ENCODE measurements at regions not wholly inside any gene's neighbourhood (a gene's known extent, or its start where the extent isn't known, plus 50 kb on each side); places are given as distances from the start of the nearest gene placed in this dataset.

- intact Hi-C loops (cut with DNase I) = no loop called here
- no peaks in the 10 kb centered on the region for H3K27me3 ChIP-seq (replicated peaks; ENCODE audit: insufficient read depth)
- no peak for DNase-seq (ENCODE audit: low spot score)
- H3K4me3 ChIP-seq = no peak overlapping the region
- H3K27ac ChIP-seq = no peak overlapping the region
- H3K4me1 ChIP-seq (replicated peaks) = no peaks in the 10 kb centered on the region
- WGBS = 65% methylated on average over 4 of the region's 4 CpGs
- no peaks in the 10 kb centered on the region for H3K9me3 ChIP-seq
- no peaks in the 10 kb centered on the region for H3K36me3 ChIP-seq
- TF ChIP-seq POLR2A (IDR thresholded peaks at IDR 0.05) (no peak), POLR2AphosphoS5 (IDR thresholded peaks at IDR 0.05) (no peak)
- TF ChIP-seq, protein P1, sequence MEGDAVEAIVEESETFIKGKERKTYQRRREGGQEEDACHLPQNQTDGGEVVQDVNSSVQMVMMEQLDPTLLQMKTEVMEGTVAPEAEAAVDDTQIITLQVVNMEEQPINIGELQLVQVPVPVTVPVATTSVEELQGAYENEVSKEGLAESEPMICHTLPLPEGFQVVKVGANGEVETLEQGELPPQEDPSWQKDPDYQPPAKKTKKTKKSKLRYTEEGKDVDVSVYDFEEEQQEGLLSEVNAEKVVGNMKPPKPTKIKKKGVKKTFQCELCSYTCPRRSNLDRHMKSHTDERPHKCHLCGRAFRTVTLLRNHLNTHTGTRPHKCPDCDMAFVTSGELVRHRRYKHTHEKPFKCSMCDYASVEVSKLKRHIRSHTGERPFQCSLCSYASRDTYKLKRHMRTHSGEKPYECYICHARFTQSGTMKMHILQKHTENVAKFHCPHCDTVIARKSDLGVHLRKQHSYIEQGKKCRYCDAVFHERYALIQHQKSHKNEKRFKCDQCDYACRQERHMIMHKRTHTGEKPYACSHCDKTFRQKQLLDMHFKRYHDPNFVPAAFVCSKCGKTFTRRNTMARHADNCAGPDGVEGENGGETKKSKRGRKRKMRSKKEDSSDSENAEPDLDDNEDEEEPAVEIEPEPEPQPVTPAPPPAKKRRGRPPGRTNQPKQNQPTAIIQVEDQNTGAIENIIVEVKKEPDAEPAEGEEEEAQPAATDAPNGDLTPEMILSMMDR (IDR thresholded peaks at IDR 0.05) = no peak
Measured at GRCh38 chr13:67946131-67946530, 716.0 kb upstream of the PCDH9 start.

- 89% methylated on average over 4 of the region's 4 CpGs for WGBS
- no peaks in the 10 kb centered on the region for H3K36me3 ChIP-seq
- no peak for DNase-seq (ENCODE audit: low spot score)
- H3K9me3 ChIP-seq = no peaks in the 10 kb centered on the region
- TF ChIP-seq POLR2AphosphoS5 (IDR thresholded peaks at IDR 0.05) = no peak
- no peak for TF ChIP-seq POLR2A (IDR thresholded peaks at IDR 0.05)
- TF ChIP-seq, protein P1 (IDR thresholded peaks at IDR 0.05) = no peak
- no peaks in the 10 kb centered on the region for H3K4me1 ChIP-seq (replicated peaks)
- H3K27ac ChIP-seq = no peak overlapping the region
- H3K4me3 ChIP-seq = no peak overlapping the region
- no peaks in the 10 kb centered on the region for H3K27me3 ChIP-seq (replicated peaks; ENCODE audit: insufficient read depth)
- intact Hi-C loops (cut with DNase I) = no loop called here
Measured at GRCh38 chr13:67943116-67943515, 713.0 kb upstream of the PCDH9 start.

GRCh38 chr13:67935626-67936025 is 705.5 kb upstream of the PCDH9 start:
- no peak for DNase-seq (ENCODE audit: low spot score)
- Histone ChIP-seq H3K27me3 (replicated peaks; ENCODE audit: insufficient read depth) (no peaks in the 10 kb centered on the region), H3K27ac (no peak overlapping the region), H3K4me1 (replicated peaks) (no peaks in the 10 kb centered on the region), H3K4me3 (no peak overlapping the region), H3K36me3 (no peaks in the 10 kb centered on the region), H3K9me3 (no peaks in the 10 kb centered on the region)
- intact Hi-C loops (cut with DNase I) = no loop called here
- TF ChIP-seq POLR2AphosphoS5 (IDR thresholded peaks at IDR 0.05) (no peak), POLR2A (IDR thresholded peaks at IDR 0.05) (no peak)
- TF ChIP-seq, protein P1 (IDR thresholded peaks at IDR 0.05) = no peak

DNA sequence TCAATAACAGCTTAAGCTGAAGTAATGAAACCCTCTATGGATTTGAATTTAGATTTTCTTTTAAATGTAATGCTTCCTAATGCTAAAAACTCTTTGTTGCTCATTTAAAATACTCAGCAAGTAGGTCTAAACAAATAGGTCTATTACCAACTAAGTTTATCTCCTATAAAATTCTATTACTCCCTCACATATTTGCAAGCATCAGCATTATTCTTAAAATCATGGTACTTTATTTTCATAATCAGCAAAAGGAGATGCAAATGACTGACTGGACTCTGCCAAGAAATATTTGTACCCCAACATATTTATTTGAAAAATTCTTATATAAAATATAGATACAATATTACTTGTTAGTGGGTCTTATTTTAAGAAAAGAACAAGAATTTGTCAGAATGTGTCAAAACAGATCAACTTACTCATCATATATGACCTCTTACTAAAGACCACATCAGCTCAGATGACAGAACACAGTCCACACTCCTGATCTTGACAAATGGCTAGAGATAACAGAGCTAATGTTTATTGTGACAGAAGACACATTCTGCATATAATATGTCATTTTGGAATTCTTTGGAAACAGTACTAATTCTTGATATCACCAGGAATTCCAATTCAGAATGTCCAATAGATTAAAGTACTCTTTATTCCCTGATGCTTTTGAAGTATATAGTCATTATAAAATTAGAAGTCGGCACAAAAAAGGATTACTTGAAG is 704.6 kb upstream of the PCDH9 start:
- H3K36me3 ChIP-seq = no peaks in the 10 kb centered on the region
- TF ChIP-seq POLR2A (IDR thresholded peaks at IDR 0.05) (no peak), POLR2AphosphoS5 (IDR thresholded peaks at IDR 0.05) (no peak)
- TF ChIP-seq, protein P1 (IDR thresholded peaks at IDR 0.05) = no peak
- no peak overlapping the region for H3K4me3 ChIP-seq
- no peaks in the 10 kb centered on the region for H3K27me3 ChIP-seq (replicated peaks; ENCODE audit: insufficient read depth)
- intact Hi-C loops (cut with DNase I) = no loop called here
- DNase-seq (ENCODE audit: low spot score) = no peak
- WGBS = 63% methylated on average over 1 of the region's 1 CpG
- no peaks in the 10 kb centered on the region for H3K9me3 ChIP-seq
- no peak overlapping the region for H3K27ac ChIP-seq
- H3K4me1 ChIP-seq (replicated peaks) = no peaks in the 10 kb centered on the region

DNA sequence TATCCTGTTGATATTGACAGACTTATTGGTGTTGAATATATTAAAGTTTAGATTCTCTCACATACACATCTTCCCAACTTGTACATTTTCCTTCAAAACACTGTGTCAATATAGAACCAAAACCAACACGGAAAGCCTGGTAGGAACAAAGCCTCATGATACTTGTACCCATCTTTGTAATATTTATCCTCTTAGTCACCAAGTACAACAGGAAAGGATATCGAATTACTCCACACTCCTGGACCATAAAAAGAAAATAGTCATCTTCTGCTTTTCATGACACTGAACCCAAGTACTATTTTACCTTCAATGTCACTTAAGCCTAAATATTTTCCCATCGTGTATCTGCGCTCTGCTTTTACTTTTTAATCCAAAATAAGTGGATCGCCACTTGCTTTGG is 702.9 kb upstream of the PCDH9 start:
- no peak overlapping the region for H3K27ac ChIP-seq
- DNase-seq (ENCODE audit: low spot score) = no peak
- H3K9me3 ChIP-seq = no peaks in the 10 kb centered on the region
- no peaks in the 10 kb centered on the region for H3K36me3 ChIP-seq
- no peak overlapping the region for H3K4me3 ChIP-seq
- TF ChIP-seq, protein P1 (IDR thresholded peaks at IDR 0.05) = no peak
- TF ChIP-seq POLR2A (IDR thresholded peaks at IDR 0.05) (no peak), POLR2AphosphoS5 (IDR thresholded peaks at IDR 0.05) (no peak)
- intact Hi-C loops (cut with DNase I) = no loop called here
- H3K27me3 ChIP-seq (replicated peaks; ENCODE audit: insufficient read depth) = no peaks in the 10 kb centered on the region
- no peaks in the 10 kb centered on the region for H3K4me1 ChIP-seq (replicated peaks)
- 89% methylated on average over 5 of the region's 5 CpGs for WGBS
